Activated T-cell treated with anti-CD3 and anti-CD28 coated beads for 4 hours (primary cell): ENCODE measurements at regions not wholly inside any gene's neighbourhood (a gene's known extent, or its start where the extent isn't known, plus 50 kb on each side); places are given as distances from the start of the nearest gene placed in this dataset.
"Not testable (repeated sequence)": the region's sequence is repeated elsewhere in the genome, so short reads cannot be mapped to it uniquely, and the experiment has no call there.

Source experiments
- DNase-seq: peaks from one replicate; pipeline ENCODE4 v3.0.0-alpha.2; 2020

DNA sequence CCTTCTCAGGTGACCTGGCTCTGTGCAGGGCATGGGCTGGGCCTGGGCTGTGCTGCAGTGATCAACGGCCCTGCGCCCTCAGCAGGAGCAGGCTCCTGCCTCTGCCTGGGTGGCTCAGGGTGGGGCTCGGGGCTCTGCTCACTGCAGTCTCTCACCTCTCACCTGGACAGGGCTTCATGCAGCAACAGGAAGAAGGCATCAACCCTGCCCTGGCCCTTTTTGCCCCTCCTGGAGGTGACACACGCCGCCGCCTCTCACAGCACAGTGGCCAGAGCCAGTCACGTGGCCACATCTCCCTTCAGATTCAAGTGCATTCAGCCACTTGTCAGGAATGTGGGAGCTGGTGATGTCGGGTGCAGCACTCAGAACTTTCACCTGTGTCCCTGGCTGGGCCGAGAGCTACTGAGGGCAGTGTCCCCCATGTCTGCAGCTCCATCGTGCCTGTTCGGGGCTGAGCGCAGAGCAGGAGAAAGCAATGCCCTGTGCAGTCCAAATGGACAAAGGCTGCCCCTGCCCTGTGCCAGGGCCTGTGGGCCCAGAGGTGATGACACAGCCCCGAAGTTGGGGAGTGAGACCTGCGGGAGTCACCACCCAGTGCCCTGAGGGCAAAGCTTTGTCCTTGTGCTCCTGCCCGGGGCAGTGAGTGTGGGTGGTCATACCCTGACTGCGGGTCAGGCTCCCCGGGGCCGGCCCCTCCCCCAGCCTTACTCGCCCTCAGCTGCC lies 314.0 kb downstream of the PTPRU start:
- DNase-seq = no peak

DNA sequence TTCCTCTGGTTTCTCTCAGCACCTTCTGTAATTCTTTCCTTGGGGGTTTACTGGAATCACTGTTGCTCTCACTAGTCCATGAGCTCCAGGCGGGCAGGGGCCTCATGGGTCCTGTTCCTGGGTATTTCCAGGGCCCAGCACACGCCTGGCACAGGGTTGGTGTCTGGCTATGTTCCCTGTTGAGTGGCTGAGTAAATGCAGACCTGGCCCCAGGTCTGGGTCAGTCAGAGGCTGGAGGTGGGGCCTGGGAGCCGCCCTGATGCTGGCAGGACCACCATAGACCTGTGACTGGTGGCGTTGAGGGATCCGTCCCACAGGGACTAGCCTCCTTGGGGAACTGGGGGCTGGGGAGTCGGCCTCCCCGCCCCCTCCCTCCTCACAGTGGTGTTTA lies 313.4 kb downstream of the PTPRU start:
- not testable (repeated sequence) for DNase-seq

DNA sequence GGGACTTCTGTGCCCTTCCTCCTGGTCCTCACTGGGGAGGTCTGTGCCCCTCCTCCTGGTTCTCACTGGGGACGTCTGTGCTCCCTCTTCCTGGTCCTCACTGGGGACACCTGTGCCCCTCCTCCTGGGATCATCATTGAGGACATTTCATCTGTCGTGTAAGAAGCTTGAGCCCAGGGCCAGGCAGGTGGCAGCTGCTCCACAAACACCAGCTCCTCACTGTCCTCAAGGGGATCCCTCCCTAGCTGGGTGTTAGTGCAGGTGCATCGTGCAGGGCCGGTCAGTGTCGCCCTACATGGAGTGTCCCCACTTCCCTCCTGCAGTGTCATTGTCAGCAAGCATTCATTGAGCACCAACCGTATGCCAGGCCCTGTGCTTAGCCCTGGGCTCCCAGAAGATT lies 312.7 kb downstream of the PTPRU start:
- no peak for DNase-seq

DNA sequence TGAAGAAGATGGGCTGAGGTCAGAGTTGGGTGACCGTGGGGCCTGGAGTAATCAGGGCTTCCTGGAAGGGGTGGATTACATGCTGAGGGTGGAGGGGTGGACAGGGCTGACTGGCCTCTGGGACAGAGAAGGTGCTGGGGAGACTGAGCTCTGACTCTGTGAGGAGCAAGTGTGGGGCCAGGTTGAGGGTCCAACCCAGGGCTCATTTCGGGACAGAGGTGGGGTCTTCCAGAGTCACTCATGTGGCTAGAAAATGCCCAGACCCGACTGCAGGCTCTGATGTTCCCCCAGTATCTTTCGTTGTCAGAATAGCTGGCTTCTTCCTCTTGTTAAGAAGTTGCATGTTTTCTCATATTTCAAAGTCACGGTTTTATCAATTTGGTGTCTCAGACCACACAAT lies 311.8 kb downstream of the PTPRU start:
- DNase-seq = no peak

DNA sequence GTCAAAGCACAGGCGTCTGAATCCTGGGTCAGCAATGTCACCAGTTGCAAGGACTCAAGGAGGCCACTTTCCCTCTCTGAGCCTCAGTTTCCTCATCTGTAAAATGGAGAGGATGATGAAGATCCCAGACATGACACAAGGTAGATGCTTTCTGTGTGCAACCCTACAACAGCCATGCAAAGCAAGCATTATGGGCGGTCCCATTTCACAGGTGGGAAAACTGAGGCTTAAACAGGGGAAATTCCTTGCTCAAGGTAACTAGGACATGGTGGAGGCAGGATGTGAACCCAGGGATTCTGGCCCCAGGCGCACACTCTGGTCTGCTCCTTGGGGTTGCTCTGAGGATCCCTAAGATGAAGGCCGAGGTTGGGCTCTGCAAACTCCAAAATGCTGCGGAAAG lies 311.0 kb downstream of the PTPRU start:
- DNase-seq = no peak

DNA sequence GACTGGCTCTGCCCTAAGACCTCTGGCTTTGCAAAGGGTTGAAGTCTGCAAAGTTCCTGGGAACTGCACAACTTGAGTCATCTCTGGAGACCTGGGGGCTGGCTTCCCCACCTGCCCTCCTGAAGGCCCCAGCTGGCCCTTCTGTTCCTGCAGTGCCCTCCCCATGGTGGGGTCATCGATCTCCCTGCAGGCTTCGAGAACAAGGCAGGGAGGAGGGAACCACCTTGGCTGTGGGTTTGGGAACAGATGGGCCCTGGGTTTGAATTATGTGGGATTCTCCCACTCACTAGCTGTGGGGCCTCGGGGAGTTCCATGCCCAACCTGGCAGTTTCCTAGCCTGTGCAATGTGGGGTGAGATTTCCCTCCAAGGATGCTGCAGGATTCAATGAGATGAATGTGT lies 310.2 kb downstream of the PTPRU start:
- DNase-seq = no peak

DNA sequence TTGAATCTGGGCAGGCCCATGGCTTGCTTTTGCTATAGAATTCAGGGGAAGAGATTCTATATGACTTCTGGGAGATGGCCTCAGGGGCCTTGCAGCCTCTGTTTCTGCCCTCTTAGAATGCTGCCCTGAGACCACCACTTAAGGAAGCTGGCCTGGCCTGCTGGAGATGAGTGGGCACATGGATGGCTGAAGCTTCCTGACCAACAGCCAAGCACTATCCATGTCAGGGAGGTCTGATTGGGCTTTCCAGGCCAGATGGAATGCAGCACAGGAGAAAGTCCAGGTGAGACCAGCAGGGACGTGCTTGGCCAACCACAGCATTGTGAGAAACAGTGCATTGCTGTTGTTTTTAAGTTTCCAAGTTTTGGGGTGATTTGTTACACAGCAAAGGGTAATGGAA lies 308.1 kb downstream of the PTPRU start:
- no peak for DNase-seq

DNA sequence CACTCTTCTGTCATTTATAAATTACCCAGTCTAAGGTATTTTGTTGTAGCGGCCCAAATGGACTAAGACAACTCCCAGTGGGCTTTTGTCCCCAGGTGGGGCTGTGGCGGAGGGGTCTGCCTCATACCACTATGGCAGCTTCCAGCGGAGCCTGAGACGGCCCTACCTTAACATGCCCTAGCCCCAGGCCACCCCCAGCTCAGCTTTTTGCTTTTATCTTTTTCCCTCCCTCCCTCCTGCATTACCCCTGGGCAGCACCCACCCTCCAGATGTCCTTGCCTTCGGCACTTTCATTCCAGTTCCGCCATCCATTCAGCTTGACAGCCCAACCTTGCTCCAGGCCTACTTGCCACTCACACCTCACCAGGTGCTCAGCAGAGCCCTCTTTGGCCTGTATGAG lies 307.3 kb downstream of the PTPRU start:
- no peak for DNase-seq

DNA sequence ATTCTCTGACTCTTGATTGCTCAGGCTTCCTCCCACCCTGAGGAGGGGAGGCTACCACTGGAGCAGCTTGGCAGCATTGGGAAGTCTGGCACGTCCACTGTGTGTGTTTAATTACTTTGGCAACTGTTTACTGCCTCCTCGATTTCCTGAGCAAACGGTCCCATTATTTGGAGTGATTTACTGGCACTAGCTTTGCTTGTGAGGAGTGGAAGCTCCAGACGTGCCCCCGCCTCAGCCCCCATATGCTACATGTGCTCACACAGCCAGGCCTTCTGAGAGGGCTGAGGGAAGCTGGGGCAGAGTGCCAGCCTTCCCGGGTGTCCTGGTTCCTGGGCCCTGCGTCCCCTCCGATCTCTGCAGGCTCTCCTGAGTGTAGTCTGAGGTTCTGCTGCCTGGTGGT lies 306.2 kb downstream of the PTPRU start:
- DNase-seq = no peak

DNA sequence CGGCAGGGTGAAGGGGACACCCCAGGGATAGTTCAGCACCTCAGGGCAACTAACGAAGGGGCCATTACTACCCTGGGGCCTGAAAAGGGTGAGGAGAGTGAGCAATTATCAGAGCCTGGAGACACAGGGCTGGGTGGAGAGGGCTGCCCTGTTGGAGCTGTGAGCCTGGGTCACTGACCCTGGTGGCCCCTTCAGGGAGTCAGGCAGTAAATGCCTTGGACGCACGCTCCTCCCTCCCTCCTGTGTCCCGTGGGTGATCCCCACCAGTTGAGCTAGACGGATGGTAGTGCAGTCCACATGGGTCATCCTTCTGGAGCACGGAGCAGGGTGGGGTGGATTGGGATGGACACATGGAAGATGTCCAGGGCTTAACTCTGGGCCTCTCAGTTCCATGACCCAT lies 305.3 kb downstream of the PTPRU start:
- DNase-seq = no peak

DNA sequence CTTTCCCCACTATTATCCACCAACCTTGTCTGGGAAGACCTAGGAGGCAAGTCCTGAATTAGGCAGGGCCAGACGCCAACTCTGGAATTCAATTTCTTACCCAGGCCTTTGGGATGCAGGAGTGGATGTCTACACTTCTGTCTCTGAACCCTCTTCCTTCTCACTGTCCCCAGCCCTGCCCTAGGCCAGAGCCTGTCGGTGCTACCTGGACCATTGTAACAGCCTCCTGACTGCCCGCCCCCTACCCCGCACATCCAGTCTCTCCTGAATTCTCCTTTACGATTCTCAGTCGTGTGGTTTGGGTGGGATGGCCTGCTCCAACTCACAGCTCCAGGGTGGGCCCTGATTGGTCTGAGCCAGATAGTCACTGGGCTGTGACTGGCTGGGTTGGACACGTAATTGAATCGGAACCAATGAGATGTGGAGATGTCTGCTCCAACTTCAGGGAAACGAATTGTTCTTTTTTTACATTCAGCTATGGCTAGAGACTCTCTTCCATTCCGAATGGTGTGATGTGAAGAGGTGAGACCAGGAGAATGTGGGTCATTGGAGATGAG lies 304.6 kb downstream of the PTPRU start:
- no peak for DNase-seq

DNA sequence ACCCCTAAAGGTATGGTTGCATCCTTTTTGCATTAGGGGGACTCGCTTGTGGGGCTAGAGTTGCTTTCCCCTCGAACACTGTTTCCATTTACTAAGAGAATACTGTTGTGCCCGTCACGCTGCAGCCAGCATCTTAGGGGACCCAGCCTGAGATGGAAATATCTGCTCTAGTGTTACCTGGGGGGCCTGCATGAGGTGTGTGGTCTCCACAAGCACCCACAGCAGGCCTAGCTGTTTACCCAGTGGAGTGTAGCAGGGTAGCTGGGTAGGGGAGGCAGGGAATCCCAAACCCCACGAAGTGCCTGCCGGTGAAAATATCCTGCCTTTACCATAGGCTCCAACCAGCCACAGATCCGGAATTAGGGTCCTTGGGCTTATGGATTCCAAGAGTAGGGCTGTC lies 303.6 kb downstream of the PTPRU start:
- no peak for DNase-seq

DNA sequence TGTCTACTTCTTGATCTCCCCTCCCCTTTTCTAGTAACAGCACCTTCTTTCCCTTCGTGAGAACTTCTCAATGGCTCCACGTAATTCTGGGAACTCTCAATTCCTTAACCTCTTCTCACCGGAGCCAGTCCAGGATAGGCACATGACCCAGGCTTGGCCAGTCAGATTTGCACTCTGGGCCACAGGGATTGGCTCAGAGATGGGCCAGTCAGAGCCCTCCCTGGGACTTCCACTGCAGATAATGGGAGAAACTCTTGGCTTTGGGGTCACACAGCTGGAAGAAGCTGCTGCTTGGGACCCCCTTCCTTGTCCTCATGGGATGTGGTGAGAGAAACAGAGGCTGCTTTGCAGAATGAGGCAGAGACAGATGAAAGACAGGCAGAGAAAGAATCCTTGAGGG lies 302.3 kb downstream of the PTPRU start:
- DNase-seq = no peak

DNA sequence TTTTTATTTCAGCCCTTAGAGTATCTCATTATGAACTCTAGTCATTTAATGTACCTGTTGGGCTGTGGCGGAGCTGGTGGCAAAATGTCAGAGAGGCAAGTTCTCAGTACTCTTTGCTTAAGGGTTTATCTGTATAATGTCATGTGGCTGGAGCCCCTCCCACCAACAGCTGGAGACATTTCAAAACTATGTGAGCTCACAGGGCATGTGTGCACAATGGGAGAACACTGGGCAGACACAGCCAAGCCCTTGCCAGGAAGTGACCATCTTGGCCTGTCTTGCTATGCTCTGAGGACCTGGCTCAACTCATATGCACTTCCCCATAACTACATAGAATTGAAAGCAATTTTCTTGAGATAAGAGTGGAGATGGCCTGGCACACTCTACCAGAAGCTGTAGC lies 296.4 kb downstream of the PTPRU start:
- no peak for DNase-seq

DNA sequence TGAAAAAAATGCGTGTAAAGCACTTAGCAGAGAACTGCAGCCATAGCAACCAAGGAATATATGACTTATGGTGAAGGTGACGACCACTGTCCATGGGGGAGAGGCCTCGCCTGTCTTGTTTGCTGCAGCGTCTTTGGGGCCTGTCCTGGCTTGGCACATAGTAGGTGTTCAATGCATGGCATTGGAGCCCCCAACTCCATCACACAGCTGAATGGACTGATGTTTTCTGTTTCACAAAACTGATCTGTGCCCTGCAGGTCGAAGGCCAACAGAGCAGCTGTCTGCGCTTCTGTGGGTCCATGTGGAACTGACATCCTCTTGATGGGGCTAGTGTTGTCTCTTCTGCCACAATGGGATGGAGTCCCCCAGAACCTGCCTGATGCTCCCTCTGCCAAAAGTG lies 296.0 kb downstream of the PTPRU start:
- no peak for DNase-seq

DNA sequence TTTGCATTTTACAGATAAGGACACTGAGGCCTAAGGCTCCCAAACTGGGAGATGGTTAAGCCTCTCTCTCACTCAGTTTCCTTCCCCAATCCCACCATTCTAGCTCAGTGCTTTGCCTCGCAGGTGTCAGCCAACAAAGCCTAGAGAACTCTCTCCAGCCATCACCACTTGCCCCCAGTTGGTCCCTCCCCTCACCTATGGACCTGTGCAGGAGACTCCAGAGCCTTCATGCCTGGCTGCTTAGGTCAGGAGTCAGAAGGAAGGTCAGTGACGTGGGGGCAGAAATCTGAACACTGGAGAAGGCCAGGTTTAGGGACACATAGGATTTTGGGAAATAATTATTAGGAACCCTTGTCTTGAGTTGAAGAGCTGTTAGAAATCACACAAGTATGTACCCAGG lies 295.3 kb downstream of the PTPRU start:
- DNase-seq = no peak

DNA sequence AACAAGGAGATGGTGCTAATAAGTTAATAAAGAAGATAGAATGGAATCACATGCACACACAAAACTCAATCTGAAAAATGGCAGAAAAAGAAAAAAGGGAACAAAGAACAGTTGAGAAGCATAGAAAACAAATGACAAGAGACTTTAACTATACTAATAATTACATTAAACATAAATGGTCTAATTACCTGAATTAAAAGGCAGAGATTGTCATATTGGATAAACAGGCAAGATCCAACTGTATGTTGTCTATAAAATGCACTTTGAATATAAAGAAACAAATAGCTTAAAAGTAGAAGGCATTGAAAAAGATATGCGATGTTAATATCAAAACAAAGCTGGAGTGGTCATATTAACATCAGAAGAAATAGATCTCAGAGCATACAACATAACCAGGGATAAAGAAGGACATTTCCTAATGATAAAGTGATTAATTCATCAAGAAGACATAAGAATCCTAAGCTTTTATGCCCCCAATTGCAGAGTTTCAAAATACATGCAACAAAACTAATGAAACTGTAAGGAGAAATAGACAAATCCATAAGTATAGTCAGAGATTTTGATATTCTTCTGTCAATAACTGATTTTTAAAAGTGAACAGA lies 293.5 kb downstream of the PTPRU start:
- DNase-seq = no peak

DNA sequence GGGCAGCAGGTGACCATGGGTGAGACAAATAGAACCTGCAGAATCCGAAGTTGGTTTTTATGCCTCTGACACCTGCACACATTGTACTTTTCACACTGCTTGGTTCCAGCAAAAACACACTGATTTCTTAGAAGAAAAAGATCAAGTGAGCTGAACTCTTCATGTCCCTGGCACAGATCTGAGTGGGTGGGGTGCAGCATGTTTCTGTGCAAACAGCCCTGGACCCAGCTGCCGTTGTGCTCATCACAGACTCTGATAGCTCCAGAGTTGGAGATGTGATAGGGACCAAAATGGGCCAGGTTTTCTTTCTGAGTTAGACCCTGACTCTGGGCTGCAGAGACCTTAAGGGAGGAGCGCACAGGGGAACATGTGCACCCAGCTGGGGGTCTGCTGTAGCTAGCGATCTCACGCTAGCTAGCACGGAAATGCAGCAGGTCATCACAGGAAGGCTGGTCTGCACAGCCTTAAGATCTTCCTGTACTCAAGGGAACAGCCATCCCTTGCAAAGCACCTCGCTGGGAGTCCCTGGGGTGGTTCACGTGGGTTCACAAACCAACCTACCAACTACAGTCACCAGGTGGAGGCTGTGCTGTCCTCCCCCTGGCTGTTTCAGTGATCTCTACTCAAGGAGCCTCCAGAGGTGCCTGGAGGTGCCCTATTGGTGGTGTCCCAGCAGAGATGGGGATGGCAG lies 291.1 kb downstream of the PTPRU start:
- DNase-seq = no peak

DNA sequence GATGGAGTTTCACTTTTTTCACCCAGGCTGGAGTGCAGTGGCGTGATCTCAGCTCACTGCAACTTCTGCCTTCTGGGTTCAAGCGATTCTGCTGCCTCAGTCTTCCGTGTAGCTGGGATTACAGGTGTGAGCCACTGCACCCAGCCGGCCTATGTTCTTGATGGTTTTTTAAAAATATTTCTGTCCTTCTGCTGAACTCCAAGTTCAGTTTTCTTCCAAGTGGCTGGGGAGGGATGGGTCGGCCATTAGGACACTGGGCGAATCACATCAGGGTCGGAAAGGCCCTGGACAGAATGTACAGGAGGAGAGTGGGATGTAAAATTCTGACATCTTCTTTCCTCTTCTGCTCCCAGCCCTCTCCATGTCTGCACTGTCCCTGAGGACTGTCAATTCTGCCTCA lies 289.6 kb downstream of the PTPRU start:
- DNase-seq = no peak

DNA sequence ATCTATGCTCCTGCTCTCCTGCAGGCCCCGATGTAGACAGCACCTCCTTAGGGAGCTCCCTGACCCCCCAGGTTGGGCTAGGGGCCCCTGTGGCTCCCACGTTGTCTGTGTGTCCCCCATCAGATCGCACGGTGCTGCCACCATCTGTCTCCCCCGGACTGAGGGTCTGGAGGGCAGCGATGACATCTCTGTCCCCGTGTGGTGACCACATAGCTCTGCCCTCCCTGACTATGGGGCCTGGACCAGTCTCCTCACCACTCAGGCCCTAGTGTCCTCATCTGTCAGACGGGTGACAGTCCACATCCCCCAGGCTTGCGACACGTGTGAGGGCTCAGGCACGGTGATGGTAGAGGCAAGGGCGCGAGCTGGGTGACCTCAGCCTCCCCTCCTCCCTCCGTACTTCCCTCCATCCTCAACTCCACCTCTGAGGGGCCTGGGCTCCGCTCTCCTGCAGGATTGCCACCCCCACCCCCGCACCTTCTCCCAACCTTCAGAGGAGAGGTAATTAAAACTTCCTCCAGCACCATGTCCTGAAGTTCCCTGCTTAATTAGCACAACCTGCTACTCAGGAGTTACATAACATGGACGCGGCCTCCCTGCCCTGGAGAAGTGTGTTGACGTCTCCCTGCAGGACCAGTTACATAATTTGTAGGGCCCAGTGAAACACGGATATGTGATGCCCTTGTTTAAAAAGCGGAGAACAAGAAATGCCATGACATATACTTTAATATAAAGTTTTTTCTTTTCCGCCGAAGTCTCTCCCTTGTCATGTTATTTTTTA lies 288.2 kb downstream of the PTPRU start:
- DNase-seq = no peak

DNA sequence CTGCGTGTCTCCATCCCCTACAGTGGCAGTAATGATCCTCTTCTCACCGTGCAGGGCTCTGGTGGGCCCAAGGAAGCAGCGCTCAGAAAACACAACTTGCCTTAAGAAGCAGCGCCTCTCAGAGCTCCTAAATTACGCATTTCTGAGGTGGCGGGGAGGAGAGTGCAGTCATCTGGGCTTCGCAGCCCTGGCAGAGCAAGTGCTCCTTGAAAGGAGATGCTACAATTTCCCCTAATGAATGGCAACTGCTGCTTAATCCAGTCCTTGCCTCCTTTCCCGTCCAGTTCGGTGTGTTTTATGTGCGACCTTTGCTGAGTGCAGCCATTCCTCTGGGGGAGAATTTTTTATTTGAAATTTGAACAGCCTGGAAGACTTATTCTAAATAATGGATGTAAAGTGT lies 287.3 kb downstream of the PTPRU start:
- DNase-seq = no peak

DNA sequence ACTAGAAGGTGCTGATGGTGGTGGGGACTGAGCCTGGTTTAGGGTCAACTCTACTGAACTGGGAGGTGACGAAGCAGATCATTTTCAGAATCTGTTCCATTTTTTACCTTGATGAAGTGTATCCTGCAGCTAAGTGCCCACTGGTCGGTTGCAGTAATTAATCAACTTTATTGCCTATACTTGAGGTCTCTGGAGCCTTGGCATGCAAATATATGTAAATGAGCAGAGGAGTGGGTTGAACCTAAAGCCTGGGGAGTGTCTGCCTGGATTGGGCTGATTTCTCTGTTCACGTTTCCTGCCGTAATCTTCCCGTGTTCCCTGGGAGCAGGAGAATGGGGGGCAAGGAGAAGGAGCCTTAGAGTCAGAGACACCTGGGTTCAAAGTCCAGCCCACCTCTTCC lies 286.8 kb downstream of the PTPRU start:
- DNase-seq = no peak

DNA sequence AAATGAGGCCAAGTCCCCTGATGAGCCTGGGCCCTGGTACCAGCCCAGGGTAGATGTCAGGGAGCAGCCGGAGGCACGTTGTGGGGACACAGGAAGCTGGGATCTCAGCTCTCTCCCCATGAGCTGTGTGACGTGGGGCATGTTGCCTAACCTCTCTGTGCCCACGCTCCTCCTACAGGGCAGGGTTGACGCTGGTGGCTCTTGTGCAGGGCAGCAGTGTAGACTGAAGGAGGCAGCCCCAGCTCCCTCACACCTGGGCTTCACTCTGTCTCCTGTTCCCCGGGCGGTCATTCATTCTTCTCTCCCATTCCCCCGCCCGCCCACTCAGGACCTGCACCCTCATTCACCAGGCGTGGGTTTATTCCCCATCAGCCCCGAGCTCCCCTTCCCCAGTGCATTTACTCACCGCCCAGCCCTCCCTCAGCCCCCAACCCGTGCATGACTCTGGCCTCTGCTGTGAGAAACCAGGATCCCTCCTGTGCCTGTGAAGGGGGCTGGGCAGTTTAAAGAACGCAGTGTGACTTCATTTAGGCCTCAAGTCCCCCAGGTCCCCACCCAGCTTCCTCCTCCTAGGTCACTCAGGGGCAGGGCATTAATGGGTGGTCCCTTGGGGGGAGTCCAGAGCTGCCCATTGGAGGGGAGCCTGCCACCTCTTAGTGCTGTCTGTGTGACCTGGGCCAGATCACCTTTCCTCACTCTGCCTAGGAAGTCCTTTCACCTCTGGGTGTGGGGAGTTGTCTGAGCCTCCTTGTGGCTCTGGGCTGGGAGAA lies 285.7 kb downstream of the PTPRU start:
- DNase-seq = no peak
